SH-SY5Y (cell line): ENCODE measurements at regions not wholly inside any gene's neighbourhood (a gene's known extent, or its start where the extent isn't known, plus 50 kb on each side); places are given as distances from the start of the nearest gene placed in this dataset.

Experiments
- GATA2 ChIP-seq: IDR thresholded peaks from 2 replicates; pipeline ENCODE4 v1.6.1; 2011; ENCODE audit warnings: mild to moderate bottlenecking, low read depth, low read length
- GATA3 ChIP-seq: IDR thresholded peaks from 2 replicates; pipeline ENCODE4 v1.6.1; 2011; ENCODE audit warnings: low read depth, mild to moderate bottlenecking, low read length, moderate library complexity

GRCh38 chr6:26234421-26235301 is 130.3 kb upstream of the BTN3A2 start:
- TF ChIP-seq GATA3 = no peak
- TF ChIP-seq GATA2 = peak; percentile 29; the same call in 1 of the 2 replicates

- no peak for TF ChIP-seq GATA3
- no peak for TF ChIP-seq GATA2
Observed at GRCh38 chr6:26235302-26235670, 129.7 kb upstream of the BTN3A2 start.

DNA sequence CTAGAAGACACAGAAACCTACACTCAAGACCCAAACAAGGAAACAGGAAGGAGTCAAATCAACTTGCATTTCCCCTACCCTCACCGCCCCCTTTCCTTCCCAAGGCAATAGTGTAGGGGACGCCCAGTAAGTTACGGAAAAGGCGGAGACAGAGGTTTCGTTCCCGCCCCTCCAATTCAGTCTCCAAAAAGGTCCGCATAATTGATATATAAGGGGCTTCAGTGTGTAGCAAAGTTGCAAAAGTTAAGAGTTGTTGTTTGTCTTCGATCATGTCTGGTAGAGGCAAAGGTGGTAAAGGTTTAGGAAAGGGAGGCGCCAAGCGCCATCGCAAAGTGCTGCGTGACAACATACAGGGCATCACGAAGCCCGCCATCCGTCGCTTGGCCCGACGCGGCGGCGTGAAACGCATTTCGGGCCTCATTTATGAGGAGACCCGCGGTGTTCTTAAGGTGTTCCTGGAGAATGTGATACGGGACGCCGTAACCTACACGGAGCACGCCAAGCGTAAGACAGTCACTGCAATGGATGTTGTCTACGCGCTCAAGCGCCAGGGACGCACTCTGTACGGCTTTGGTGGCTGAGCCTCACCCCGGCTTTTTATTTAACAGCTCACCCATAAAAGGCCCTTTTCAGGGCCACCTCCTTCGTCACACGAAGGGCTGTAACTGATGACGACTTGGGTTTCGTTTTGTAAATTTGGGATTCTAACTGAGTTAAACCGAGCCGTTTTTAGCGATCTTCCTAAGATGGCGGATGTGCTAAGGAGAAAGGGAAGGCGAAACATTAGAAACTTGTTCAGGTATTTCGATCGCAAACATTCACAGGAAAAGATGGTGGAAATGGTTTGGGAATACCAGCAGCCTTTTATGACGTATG is 124.6 kb upstream of the BTN3A2 start:
- TF ChIP-seq GATA2 (no peak), GATA3 (no peak)

DNA sequence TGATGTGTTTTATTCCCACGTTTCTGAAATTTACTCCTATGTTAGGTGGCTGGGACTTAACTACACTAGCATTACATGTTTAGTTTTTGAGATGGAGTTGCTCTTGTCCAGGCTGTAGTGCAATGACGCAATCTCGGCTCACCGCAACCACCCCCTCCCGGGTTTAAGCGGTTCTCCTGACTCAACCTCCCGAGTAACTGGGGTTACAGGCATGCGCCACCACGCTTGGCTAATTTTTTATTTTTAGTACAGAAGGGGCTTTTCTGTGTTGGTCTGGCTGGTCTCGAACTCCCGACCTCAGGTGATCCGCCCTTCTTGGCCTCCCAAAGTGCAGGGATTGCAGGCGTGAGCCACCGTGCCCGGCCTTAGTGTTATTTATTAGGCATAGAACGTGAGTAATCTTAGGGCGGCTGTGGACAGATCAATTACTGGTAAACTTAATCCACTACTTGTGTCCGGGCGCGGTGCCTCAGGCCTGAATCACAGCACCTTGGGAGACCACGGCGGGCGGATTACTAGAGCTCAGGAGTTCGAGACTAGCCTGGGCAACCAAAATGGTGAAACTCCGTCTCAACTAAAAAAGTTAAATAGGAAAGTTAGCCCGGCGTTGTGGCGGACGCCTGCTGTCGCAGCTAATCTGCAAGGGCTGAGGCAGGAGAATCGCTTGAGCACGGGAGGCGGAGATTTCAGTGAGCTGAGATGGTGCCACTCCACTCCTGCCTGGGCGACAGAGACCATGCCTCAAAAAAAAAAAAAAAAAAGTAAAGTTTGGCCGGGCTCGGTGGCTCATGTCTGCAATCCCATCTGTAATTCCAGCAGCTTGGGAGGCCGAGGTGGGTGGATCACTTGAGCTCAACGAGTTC is 123.7 kb upstream of the BTN3A2 start:
- TF ChIP-seq GATA3 (no peak), GATA2 (no peak)

- TF ChIP-seq GATA3 (no peak), GATA2 (no peak)
Observed at GRCh38 chr6:26243132-26243531, 121.9 kb upstream of the BTN3A2 start.

GRCh38 chr6:26243752-26244151 is 121.2 kb upstream of the BTN3A2 start:
- TF ChIP-seq GATA2 (no peak), GATA3 (no peak)

GRCh38 chr6:26246058-26246457 is 118.9 kb upstream of the BTN3A2 start:
- TF ChIP-seq GATA2 (no peak), GATA3 (no peak)

GRCh38 chr6:26246553-26246952 is 118.4 kb upstream of the BTN3A2 start:
- no peak for TF ChIP-seq GATA3
- no peak for TF ChIP-seq GATA2

GRCh38 chr6:26249707-26249956 is 115.4 kb upstream of the BTN3A2 start:
- no peak for TF ChIP-seq GATA2
- TF ChIP-seq GATA3 = no peak

- TF ChIP-seq GATA3 (no peak), GATA2 (no peak)
Observed at GRCh38 chr6:26249957-26250697, 114.9 kb upstream of the BTN3A2 start.

GRCh38 chr6:26250698-26251044 is 114.3 kb upstream of the BTN3A2 start:
- no peak for TF ChIP-seq GATA3
- no peak for TF ChIP-seq GATA2

- TF ChIP-seq GATA2 (peak; percentile 69), GATA3 (no peak)
Observed at GRCh38 chr6:26251354-26252076, 113.5 kb upstream of the BTN3A2 start.

DNA sequence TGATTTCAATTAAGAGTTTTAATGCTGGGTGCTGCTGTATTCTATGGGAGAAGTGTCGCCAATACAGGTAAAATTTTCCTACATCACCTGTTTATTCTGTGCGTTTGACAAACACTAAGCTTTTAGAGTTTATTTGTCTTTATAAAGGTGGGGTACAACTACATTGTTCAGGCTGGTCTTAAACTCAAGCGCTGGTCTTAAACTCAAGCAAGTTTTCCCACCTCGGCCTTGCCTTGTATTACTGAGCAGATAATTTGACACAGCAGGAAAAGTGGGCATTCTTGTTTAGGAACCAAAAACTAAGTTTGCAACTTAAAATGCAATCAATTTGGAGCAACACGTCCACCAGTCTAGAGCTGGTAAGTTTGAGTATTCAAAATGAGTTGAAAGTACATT is 112.9 kb upstream of the BTN3A2 start:
- no peak for TF ChIP-seq GATA3
- TF ChIP-seq GATA2 = no peak
